Osteoblast (primary cell): ENCODE measurements at regions not wholly inside any gene's neighbourhood (a gene's known extent, or its start where the extent isn't known, plus 50 kb on each side); places are given as distances from the start of the nearest gene placed in this dataset.

Experiments used
- DNase-seq: peaks from one replicate; pipeline ENCODE4 v3.0.0; 2011; ENCODE audit warnings: low spot score, mixed read lengths; ENCODE audit not compliant: insufficient read length; ENCODE audit errors: missing footprints
- H2AFZ ChIP-seq: 2 replicates; pipeline ENCODE4 v1.6.0; 2011; ENCODE audit warnings: mild to moderate bottlenecking, low read length
- H3K27ac ChIP-seq: 2 replicates; pipeline ENCODE4 v1.5.1; 2011; ENCODE audit warnings: mild to moderate bottlenecking, low read depth, low read length, moderate library complexity
- H3K27me3 ChIP-seq: 2 replicates; pipeline ENCODE4 v1.6.0; 2012; ENCODE audit warnings: mild to moderate bottlenecking, control low read depth, inconsistent platforms, low read length, moderate library complexity; ENCODE audit not compliant: insufficient read depth
- H3K36me3 ChIP-seq: 2 replicates; pipeline ENCODE4 v1.5.1; 2011; ENCODE audit warnings: mild to moderate bottlenecking, low read length, control low read depth, moderate library complexity; ENCODE audit not compliant: insufficient read depth
- H3K4me1 ChIP-seq: 2 replicates; pipeline ENCODE4 v1.5.1; 2011; ENCODE audit warnings: mild to moderate bottlenecking, low read length, control low read depth, moderate library complexity; ENCODE audit not compliant: insufficient read depth
- H3K4me2 ChIP-seq: 2 replicates; pipeline ENCODE4 v1.6.0; 2011; ENCODE audit warnings: mild to moderate bottlenecking, low read length; ENCODE audit not compliant: insufficient read depth
- H3K4me3 ChIP-seq: fragments of 200-600 bp; sonication (generic); 3 replicates; pipeline ENCODE4 v1.5.1; 2012; ENCODE audit warnings: mild to moderate bottlenecking, low read length, inconsistent platforms; ENCODE audit not compliant: insufficient read depth
- H3K79me2 ChIP-seq: 2 replicates; pipeline ENCODE4 v1.6.0; 2012; ENCODE audit warnings: mild to moderate bottlenecking, low read length, control low read depth, inconsistent platforms; ENCODE audit not compliant: insufficient read depth
- H3K9me3 ChIP-seq: 2 replicates; pipeline ENCODE4 v1.5.1; 2011; ENCODE audit warnings: low read depth, low read length, control low read depth
- H4K20me1 ChIP-seq: 2 replicates; pipeline ENCODE4 v1.6.0; 2012; ENCODE audit warnings: mild to moderate bottlenecking, low read length, control low read depth; ENCODE audit not compliant: insufficient read depth
- CTCF ChIP-seq: IDR thresholded peaks from 2 replicates; pipeline ENCODE4 v1.5.1; 2011; ENCODE audit warnings: mild to moderate bottlenecking, low read depth, low read length, moderate library complexity; ENCODE audit errors: extremely low read depth

GRCh38 chr4:189767941-189768340, 172.7 kb upstream of the FRG1 start:
- Histone ChIP-seq H3K27me3 (no peaks in the 10 kb centered on the region), H3K4me3 (no peak overlapping the region), H3K36me3 (no peaks in the 10 kb centered on the region), H4K20me1 (no peaks in the 10 kb centered on the region), H2AFZ (no peak overlapping the region), H3K9me3 (no peaks in the 10 kb centered on the region), H3K4me2 (no peak overlapping the region), H3K4me1 (no peaks in the 10 kb centered on the region), H3K79me2 (no peaks in the 10 kb centered on the region), H3K27ac (no peak overlapping the region)
- TF ChIP-seq CTCF, result no peak
- no peak for DNase-seq

GRCh38 chr4:189769131-189769530, 171.5 kb upstream of the FRG1 start:
- no peak for DNase-seq
- no peak overlapping the region for H2AFZ ChIP-seq
- no peaks in the 10 kb centered on the region for H3K4me1 ChIP-seq
- H3K4me2 ChIP-seq, result no peak overlapping the region
- H3K27me3 ChIP-seq, result no peaks in the 10 kb centered on the region
- no peak for TF ChIP-seq CTCF
- H4K20me1 ChIP-seq, result no peaks in the 10 kb centered on the region
- no peak overlapping the region for H3K4me3 ChIP-seq
- H3K27ac ChIP-seq, result no peak overlapping the region
- H3K79me2 ChIP-seq, result no peaks in the 10 kb centered on the region
- no peaks in the 10 kb centered on the region for H3K36me3 ChIP-seq
- H3K9me3 ChIP-seq, result no peaks in the 10 kb centered on the region

GRCh38 chr4:189771696-189772361, 168.8 kb upstream of the FRG1 start:
- no peak for TF ChIP-seq CTCF
- H3K9me3 ChIP-seq, result no peaks in the 10 kb centered on the region
- no peak overlapping the region for H3K4me3 ChIP-seq
- no peak overlapping the region for H2AFZ ChIP-seq
- no peak overlapping the region for H3K4me2 ChIP-seq
- no peaks in the 10 kb centered on the region for H3K79me2 ChIP-seq
- H3K27ac ChIP-seq, result no peak overlapping the region
- no peaks in the 10 kb centered on the region for H4K20me1 ChIP-seq
- no peaks in the 10 kb centered on the region for H3K36me3 ChIP-seq
- DNase-seq, result no peak
- no peaks in the 10 kb centered on the region for H3K4me1 ChIP-seq
- no peaks in the 10 kb centered on the region for H3K27me3 ChIP-seq

GRCh38 chr4:189773909-189774308, 166.8 kb upstream of the FRG1 start:
- no peak for DNase-seq
- no peaks in the 10 kb centered on the region for H3K79me2 ChIP-seq

More at GRCh38 chr4:189773909-189774308, 166.8 kb upstream of the FRG1 start:
- Histone ChIP-seq H3K9me3 (no peaks in the 10 kb centered on the region), H4K20me1 (no peaks in the 10 kb centered on the region), H3K4me1 (no peaks in the 10 kb centered on the region), H2AFZ (no peak overlapping the region), H3K36me3 (no peaks in the 10 kb centered on the region), H3K4me2 (no peak overlapping the region), H3K27ac (no peak overlapping the region), H3K4me3 (no peak overlapping the region), H3K27me3 (no peaks in the 10 kb centered on the region)
- no peak for TF ChIP-seq CTCF
